HG03457 (cell line): ENCODE measurements at regions not wholly inside any gene's neighbourhood (a gene's known extent, or its start where the extent isn't known, plus 50 kb on each side); places are given as distances from the start of the nearest gene placed in this dataset.

Experiments used
- ATAC-seq: cut with Tn5 transposase; IDR thresholded peaks from one replicate; pipeline ENCODE4 v1.9.1; 2021; ENCODE audit warnings: moderate number of reproducible peaks; ENCODE audit not compliant: unreplicated experiment

DNA sequence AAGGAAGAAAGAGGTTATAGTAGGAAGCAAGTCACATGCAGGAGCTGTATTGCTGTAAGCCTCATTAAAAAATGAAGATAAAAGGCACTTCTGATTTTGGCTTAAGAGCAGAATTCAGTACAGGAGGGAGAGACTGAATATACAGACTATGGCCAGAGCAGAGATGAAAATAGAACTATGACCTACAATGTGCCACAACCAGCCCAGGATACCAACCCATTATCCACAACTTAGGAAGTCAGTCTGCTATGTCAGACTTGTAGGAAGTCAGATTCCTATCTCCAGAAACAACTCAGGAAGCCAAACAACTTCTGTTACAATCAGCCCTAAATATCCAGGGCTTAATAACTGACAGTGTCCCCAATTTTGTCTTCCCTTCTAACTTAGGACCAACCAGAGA, 156.2 kb upstream of the ANKH start:
- no peak for ATAC-seq

DNA sequence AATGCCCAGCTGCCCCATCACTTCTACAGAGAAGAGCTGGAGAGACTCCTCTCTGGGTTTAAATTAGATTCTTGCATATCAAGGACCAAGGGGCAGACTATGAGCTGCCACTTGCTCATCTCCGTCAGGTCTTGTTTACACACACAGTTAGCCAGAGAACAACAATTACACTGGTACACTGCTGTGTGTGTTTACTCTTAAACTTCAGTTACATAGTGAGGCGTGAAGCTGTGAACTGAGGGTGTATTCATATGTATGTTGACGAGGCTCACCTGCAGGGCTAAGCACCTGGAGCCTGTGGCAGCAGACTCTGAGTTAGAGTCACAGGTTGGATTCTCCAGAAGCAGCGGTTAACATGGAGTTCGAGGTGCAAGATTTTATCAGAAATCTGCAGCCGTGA, 155.4 kb upstream of the ANKH start:
- ATAC-seq, result no peak

DNA sequence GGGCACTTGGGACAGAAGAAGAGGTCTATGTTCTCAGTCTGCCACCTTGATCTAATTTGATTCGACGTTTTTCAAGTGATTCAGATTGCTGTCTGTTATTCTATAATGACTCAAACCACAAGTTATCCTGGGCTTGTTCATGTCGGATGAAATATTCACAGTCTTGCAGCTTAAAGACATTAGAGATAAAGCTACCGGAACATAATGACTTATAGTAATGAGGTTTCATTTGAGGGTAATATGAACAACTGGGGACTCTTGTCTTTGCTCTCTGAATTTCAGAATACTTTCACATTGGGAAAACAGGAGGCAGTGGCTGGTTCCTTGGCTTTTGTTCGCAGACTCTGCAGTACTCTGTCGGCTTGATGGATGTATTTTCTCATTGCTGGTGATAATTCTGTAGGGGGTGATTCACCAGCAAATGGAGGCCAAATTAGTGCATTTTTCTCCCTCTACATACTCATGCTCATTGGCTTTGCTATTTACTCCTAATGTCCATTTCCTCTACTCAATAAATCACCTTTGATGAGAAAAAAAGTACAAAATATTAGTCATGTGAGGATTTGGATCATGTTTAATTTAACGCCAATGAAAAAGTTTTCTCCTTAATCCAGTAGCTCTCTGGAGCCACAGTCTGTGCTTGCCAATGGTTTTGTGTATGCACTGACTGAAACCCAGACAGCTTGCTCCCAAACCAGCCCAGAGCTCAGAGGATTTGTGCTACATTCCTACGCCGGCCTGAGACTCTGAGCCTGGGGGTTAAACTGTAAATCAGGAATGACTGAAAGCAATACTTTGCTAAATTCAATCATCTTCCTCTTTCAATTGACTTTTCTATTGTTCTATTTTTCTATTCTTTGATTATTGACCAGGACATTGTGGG, 154.7 kb upstream of the ANKH start:
- ATAC-seq, result no peak

DNA sequence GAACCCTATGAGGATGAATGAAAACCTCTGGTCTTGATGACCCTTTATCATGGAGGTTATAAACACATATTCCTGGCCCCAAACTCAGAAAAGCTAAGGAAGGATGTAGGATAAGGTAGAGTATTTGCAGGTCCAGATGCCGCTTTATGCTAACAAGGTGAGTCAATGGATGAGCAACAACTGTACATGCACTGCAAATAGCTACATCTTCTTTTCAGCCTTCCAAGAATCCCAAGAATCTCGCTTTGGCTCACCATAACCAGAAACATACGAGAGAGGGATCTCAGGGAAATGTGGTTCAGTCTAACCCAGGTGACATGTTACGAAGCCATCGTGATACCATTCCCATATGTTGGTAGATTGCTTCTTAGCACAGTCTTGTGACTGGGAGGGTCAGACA, 152.3 kb upstream of the ANKH start:
- no peak for ATAC-seq

DNA sequence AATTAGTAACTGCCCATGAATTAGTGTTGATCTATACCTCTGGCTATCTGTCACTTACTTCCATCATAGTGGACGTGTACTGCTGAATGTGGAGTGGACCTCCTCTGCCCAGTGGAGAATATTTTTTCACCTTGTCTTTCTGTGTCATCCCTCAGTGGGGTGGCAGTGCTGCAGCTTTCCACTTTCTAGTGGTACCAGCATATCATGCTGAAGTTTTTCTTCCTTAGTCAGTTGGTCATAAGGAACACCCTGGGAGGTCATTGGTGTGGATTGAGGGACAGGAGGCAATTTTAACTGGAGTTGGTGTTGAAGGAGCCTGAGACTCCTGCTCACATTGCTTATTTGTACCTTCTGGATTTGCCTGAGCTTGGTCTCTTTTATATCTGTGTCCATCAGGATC, 151.7 kb upstream of the ANKH start:
- no peak for ATAC-seq

DNA sequence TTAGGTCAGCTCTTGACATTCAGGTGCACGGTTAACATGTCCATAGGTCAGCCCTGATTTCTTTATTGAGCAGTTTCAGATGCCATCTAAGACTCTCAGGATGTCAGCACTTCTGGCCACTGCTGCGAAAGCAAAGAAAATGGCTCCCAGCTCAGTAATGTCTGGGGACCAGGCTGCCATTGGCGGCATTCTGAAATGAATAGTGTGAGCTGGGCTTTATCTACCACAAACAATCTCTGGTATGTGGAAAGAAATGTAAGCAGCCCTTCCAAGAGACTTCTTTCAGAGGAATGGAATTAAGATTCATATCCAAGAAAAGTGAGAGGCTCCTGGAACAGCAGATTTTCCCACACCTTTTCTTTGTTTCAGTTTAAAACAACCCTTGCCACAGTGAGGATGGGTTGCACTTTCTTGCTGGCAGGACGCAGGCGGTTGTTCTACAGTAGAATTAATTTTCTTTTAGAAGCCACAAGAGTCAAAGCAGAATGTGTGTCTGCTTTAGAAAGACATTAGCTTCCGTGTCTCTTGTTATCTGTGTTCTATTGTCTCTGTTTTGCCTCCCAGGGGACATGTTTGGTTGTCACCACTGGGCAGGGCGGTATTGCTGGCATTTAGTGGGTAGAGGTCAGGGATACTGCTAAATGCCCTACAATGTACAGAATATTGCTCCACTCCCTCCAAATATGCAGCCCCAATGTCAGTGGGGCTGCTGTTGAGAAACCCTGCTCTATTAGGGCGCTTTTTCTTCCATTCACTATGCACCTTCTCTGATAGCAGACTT, 149.9 kb upstream of the ANKH start:
- ATAC-seq, result no peak

DNA sequence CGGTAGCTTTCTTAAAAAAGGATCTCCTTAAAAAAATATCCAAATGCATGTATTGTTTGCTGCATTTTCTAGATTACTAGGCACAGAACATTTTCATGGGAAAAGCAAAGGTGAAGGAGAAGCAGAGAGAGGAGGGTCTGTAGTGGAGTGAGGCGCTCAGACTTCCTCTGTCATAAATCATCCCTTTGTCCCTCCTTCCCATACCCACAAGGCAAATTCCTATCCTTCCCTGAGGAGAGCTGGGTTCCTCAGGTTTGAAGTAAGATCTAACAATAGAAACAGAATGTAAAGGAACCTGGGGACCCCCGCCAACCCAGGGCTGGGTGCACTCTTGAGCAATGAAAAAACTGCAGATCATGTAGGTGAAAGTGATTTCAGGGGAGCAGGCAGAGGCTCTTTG, 149.2 kb upstream of the ANKH start:
- no peak for ATAC-seq

DNA sequence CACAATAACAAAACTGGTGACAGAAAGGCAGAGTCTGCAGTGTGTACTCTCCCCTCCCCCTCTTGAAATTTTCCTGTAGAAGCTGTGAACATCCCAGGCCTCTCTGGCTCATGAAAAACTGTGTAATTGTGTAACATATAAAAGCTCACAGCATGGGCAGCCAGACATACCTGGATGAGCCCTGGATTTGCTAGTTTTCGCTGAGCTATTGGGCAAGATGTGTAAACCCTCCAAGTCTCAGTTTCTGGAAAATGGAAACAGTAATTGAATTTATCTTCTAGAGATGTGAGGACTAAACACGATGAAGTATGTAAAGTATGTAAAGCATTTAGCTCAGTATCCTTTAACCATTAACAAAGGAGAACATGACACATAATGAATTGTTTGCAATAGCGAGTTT, 143.2 kb upstream of the ANKH start:
- ATAC-seq, result no peak

DNA sequence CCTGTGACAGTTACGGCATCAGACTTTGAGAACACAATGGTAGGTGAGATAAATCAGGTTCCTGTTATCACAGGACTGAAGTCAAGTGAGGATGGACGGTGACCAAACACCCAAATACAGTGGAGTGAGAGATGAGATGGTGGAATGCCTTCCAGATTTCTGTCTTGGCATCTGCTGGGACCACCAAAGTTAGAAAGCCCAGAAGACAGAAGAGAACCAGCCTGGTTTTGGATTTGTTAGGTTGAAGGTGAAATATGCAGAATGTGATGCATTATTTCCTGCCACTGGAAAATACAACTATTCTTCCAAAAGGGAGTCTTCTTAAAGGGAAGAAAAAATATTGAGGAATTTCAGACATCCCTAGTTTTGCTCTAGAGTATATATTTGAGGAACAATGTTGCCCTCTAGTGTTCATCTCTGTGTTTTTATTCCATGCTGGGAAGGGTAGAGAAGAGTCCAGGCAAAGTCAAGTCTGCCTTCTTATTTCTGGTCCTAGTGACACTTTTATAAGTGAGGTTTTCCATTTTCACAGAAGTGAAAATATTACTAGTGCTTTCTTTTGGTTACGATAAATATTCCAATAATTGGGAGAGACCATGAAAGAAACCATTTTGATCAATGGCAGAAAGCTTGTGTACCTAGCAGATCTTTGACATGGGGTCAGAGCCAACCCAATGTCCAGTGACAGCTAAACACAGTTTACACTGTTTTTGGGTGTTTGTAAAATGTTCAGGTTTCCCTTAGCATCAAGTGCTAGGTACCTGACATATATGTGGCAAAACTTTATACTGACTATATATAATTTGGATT, 142.3 kb upstream of the ANKH start:
- ATAC-seq, result no peak

DNA sequence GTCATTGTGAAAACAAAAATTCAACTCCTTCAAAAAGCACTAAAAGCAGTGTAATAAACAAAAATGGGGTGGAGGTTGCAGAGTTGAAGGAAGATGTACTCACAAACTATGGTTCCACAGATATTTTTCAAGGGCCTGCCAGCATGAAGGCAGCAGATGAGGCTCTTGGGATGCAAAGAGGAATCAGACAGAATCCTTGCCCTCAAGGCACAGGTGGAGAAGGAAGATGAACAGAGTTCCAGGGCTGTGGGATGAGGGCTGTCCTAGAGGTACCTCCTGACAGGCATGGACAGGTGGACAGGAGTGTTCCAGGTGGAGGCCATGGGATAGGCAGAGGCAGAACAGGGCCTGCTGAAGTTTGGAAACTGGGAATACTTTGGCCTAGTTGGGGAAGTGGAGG, 140.5 kb upstream of the ANKH start:
- no peak for ATAC-seq

DNA sequence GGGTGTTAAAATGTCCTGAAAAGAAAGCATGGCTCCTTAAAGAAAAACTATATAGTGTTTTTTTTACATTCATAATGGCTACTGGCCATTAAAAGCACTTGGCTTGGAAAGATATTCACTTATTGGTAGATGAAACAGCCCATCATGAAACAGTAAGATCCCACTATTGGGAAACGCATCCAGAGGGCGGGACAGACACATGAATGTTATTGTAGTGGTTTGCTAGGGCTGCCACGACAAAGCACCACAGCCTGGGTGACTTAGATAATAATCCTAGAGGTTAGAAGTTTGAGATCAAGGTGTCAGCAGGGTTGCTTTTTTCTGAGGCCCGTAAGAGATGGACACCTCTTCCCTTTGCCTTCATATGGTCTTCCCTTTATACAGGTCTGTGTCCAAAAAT, 139.4 kb upstream of the ANKH start:
- no peak for ATAC-seq

DNA sequence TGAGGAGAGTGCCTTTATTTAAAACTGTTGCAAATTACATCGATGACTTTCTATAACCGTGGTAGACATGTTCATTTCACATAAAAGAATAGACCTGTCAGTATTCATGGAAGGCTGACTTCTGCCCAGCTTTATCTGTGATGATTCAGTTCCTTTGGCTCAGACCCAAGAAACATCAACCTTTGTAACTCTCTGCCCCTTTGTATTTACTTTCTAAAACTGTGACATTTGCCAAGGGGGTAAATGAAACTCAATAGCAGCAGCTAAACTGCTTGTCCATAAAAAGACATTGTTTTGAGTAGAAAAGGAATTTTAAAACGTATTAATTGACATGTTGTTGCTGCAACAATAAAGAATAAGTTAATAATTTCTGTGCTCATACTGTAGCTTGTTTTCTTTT, 137.8 kb upstream of the ANKH start:
- no peak for ATAC-seq

DNA sequence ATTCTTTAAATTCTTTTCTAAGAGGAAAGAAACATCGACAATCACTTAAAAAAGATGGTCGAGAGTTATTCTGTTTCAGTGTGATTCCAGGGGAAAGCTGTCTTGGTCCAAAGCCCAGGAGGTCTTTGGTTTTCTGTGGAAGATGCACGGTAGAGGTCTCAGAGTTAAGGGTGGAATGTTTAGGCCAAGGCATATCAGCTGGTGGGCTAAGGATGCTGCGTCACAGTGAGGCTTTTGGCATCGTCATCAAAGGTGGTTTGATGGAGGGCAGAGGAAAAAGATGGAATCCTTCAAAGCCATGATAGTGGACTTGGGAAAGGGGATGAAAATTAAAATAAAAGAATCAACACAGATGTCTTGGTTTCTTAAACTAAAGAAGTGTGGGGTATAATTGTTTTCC, 137.3 kb upstream of the ANKH start:
- ATAC-seq, result no peak

DNA sequence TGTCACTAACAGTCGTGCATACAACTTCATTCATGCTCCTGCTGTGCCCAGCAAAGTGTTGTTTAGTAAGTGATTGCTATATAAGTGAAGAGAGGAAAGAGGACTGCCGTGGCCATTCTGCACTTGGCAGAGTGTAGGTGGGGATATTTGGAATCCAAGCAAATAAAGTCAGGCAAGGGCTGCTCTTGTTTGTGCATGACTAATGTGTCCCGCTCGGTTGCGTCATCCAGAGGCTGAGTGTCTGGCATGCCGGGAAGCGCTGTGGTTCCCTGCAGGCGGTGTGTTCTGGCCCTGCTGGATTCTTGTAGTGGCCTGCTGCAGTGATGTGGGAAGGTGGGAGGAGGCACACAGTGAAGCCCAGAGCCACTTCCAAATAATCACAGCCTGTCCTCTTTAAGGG, 136.9 kb upstream of the ANKH start:
- no peak for ATAC-seq

DNA sequence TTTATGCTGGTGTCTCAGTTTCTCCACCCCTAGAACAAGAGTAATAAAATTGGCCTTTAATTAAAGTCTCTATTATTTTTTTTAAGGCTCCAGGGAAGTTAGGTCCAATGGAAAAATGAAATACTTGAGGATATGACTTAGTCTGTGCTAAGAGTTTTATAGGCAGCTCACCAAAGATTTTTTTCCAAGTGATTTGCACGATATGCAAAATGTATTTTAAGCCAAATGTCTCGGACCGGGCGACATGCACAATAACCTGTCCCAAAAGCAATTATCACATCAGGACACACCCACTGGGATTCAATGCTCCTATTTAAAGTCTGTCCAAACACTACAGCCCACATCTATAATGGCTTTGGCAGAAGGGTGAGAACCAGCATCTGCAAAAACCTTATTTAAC, 136.1 kb upstream of the ANKH start:
- ATAC-seq, result no peak

DNA sequence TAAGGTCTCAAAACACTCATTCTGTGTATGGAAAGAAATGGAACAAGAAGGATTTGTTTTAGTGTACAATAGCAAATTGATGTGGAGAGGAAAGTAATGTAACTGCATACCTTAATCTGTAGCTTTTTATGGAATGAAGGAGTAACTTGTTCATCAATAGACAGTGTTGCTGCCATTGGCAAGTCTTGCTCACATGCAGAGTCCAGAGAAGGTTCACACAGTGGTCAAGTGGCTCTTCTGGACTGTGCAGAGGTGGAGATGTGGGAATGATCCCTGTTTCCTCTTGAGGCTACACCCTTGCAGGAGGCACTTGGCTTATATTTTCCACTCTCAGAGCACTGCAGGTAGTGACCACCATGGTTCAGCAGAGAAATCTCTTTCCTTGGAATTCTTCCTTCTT, 132.9 kb upstream of the ANKH start:
- ATAC-seq, result no peak

DNA sequence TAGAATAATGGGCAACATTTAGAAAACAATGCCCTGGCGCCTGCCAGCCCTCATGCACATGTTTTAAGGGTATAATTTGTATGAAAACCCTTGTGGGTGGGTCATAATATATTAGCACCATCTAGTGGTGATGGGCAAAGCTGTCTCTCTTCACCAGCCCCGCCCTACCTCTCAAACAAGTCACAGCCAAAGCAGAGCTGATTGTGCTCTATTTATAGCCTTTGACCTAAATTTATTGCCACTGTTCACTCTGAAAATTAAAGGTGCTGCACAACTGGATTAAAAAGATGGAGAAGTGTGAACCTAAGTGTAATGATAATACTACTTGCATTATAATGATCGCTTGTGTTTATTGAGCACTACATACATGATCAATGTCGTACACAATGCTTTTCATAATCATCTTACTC, 131.9 kb upstream of the ANKH start:
- ATAC-seq, result peak; percentile 86

DNA sequence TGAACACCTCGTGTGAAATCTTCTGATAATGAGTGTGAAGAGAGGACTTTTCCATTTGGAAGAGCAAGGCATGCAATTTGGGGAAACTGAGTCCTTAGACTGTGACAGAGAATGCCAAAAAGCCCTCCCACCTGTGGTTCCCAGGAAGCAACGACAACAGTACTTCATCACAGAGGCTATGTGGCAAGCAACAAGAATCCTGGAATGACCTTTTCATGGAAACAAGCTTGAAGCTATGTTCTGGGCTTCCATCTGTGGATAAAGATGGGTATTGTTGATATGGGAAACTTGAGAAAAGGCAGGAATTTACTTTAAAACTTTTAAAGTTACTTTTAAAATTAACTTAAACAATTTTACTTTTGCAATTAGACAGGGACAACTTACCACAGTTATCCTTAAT, 131.2 kb upstream of the ANKH start:
- no peak for ATAC-seq

DNA sequence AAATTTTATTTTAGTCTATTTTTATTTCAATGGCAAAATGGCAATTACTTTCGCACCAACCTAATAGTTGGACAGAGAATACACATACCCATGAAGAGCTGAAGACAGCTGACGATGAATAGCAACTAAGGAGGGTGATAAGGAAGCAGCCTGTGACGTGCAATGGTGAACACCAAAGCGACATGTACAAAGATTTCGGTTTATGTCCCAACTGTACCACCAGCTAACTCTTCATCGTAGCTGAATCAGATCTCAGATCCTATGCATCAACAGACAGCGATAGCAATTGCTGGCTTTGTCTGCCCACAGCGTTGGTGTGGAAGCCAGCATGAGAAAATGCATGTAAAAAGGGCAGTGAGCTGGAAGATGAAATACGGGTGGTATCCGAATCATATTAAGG, 130.6 kb upstream of the ANKH start:
- no peak for ATAC-seq

DNA sequence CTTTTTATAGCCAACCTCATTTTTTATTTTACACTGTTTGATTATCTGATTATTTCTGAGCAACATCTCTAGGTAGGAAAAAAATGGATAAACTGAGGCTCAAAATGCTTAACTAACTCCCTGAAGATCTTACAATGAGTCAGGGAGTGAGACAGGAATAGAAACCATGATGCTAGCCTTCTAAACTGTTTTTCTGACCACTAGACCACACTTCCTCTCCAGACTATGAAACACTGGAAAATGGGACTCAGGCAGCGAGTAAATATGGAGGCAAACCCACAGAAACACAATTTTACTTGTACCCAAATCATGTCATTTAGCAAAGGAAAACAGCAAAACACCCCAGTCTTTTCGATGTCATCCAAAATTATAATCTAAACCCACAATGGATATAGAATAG, 129.9 kb upstream of the ANKH start:
- ATAC-seq, result no peak

DNA sequence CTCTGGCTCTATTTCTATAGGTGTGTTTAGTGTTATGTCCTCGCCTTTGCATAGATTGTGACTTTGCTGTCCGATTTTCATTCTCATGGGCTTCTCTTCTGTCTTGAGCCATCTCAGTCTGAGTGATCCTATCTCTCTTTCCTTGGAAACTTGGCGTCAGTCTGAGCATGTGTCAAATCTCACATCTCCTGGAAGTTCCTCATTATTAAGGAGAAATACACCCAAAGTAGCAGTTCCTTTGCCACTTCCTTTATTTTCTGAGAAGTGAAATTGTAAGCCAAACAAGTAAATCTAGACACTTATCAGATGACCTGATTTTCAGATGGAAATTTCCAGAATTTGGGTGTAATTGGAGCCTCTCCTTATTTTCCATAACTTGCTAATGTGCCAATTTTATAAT, 126.9 kb upstream of the ANKH start:
- ATAC-seq, result no peak

DNA sequence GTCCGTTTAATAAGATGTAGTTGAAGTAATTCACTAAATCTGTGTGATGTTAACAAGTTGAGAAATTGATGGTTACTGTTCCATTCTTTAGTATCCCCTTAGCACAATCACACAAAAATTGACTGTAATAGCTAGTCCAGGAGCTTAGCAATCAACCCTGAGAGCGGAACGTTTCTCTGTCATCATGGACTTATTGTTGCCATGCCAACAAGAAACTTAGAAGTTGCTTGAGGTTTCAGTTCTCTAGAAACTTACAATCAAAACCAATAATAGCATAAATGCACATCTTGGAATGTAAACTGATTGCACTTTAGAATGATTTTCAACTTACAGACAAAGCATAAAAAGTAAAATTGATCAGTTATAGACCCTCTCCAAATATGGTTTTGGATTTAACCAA, 125.4 kb upstream of the ANKH start:
- ATAC-seq, result peak; percentile 62
